ENCODE measurements at regions not wholly inside any gene's neighbourhood (a gene's known extent, or its start where the extent isn't known, plus 50 kb on each side); places are given as distances from the start of the nearest gene placed in this dataset.

- DNase-seq (ENCODE audit: low read depth): no peak
- no peak for TF ChIP-seq CTCF (IDR thresholded peaks at IDR 0.05; ENCODE audit: insufficient read depth, low read depth, low read length, missing control alignments)
- no peak overlapping the region for H3K4me3 ChIP-seq (ENCODE audit: low read depth, low read length)
Measured at GRCh38 chr17:73829676-73830280, 185.5 kb upstream of the SDK2 start.

- no peak for DNase-seq (ENCODE audit: low read depth)
- H3K4me3 ChIP-seq (ENCODE audit: low read depth, low read length): no peak overlapping the region
Measured at GRCh38 chr17:73831699-73832098, 187.5 kb upstream of the SDK2 start.

GRCh38 chr17:73833775-73834488, 189.7 kb upstream of the SDK2 start:
- H3K4me3 ChIP-seq (ENCODE audit: low read depth, low read length): no peak overlapping the region
- TF ChIP-seq CTCF (IDR thresholded peaks at IDR 0.05; ENCODE audit: insufficient read depth, low read depth, low read length, missing control alignments): no peak
- DNase-seq (ENCODE audit: low read depth): no peak

More at GRCh38 chr17:73831699-73832098, 187.5 kb upstream of the SDK2 start:
- no peak for TF ChIP-seq CTCF (IDR thresholded peaks at IDR 0.05; ENCODE audit: insufficient read depth, low read depth, low read length, missing control alignments)

- no peak for DNase-seq (ENCODE audit: low read depth)
- no peak for TF ChIP-seq CTCF (IDR thresholded peaks at IDR 0.05; ENCODE audit: insufficient read depth, low read depth, low read length, missing control alignments)
- H3K4me3 ChIP-seq (ENCODE audit: low read depth, low read length): no peak overlapping the region
Measured at GRCh38 chr17:73834684-73835343, 190.6 kb upstream of the SDK2 start.

GRCh38 chr17:73835605-73836004, 191.4 kb upstream of the SDK2 start:
- no peak overlapping the region for H3K4me3 ChIP-seq (ENCODE audit: low read depth, low read length)
- no peak for DNase-seq (ENCODE audit: low read depth)
- no peak for TF ChIP-seq CTCF (IDR thresholded peaks at IDR 0.05; ENCODE audit: insufficient read depth, low read depth, low read length, missing control alignments)

- no peak for TF ChIP-seq CTCF (IDR thresholded peaks at IDR 0.05; ENCODE audit: insufficient read depth, low read depth, low read length, missing control alignments)
- no peak for DNase-seq (ENCODE audit: low read depth)
- H3K4me3 ChIP-seq (ENCODE audit: low read depth, low read length): no peak overlapping the region
Measured at GRCh38 chr17:73838815-73839214, 194.6 kb upstream of the SDK2 start.

All from GM12865 (cell line).